Amygdala (tissue), 56 donors: ENCODE measurements at regions not wholly inside any gene's neighbourhood (a gene's known extent, or its start where the extent isn't known, plus 50 kb on each side); places are given as distances from the start of the nearest gene placed in this dataset.

Experiments used
- DNase-seq, 56 donors: peaks; one replicate each; lab custom pipeline; 2025; lab: John Stamatoyannopoulos, UW

- DNase-seq, result no peak
Observed at GRCh38 chr15:94021621-94022320, 209.6 kb upstream of the MCTP2 start.

- no peak for DNase-seq
Observed at GRCh38 chr15:94019062-94019461, 212.3 kb upstream of the MCTP2 start.

GRCh38 chr15:94015324-94015723 is 216.0 kb upstream of the MCTP2 start:
- DNase-seq, result no peak

GRCh38 chr15:94008104-94009074 is 223.0 kb upstream of the MCTP2 start:
- DNase-seq, result no peak

- no peak for DNase-seq
Observed at GRCh38 chr15:94004697-94005096, 226.7 kb upstream of the MCTP2 start.

- no peak for DNase-seq
Observed at GRCh38 chr15:94002041-94002440, 229.3 kb upstream of the MCTP2 start.

- no peak for DNase-seq
Observed at GRCh38 chr15:94001255-94001801, 230.0 kb upstream of the MCTP2 start.

- no peak for DNase-seq
Observed at GRCh38 chr15:94000606-94001005, 230.8 kb upstream of the MCTP2 start.

GRCh38 chr15:93997071-93997658 is 234.2 kb upstream of the MCTP2 start:
- peak in 1 of 56 donors; percentile 24 for DNase-seq

GRCh38 chr15:93989440-93989998 is 241.8 kb upstream of the MCTP2 start:
- no peak for DNase-seq

- no peak for DNase-seq
Observed at GRCh38 chr15:93987068-93987467, 244.3 kb upstream of the MCTP2 start.

- no peak for DNase-seq
Observed at GRCh38 chr15:93986400-93986984, 244.9 kb upstream of the MCTP2 start.

GRCh38 chr15:93985925-93986324 is 245.4 kb upstream of the MCTP2 start:
- DNase-seq, result no peak

GRCh38 chr15:93985176-93985575 is 246.2 kb upstream of the MCTP2 start:
- DNase-seq, result no peak

GRCh38 chr15:93983526-93983925 is 247.8 kb upstream of the MCTP2 start:
- peak in 3 of 56 donors; percentile 2 to 34 (median 10) for DNase-seq

GRCh38 chr15:93982226-93982727 is 249.1 kb upstream of the MCTP2 start:
- no peak for DNase-seq

- DNase-seq, result no peak
Observed at GRCh38 chr15:93981706-93982105, 249.7 kb upstream of the MCTP2 start.

GRCh38 chr15:93980261-93980911 is 251.0 kb upstream of the MCTP2 start:
- peak in 1 of 56 donors; percentile 16 for DNase-seq

- no peak for DNase-seq
Observed at GRCh38 chr15:93974804-93975481, 256.4 kb upstream of the MCTP2 start.
